ENCODE measurements at regions not wholly inside any gene's neighbourhood (a gene's known extent, or its start where the extent isn't known, plus 50 kb on each side); places are given as distances from the start of the nearest gene placed in this dataset.

DNA sequence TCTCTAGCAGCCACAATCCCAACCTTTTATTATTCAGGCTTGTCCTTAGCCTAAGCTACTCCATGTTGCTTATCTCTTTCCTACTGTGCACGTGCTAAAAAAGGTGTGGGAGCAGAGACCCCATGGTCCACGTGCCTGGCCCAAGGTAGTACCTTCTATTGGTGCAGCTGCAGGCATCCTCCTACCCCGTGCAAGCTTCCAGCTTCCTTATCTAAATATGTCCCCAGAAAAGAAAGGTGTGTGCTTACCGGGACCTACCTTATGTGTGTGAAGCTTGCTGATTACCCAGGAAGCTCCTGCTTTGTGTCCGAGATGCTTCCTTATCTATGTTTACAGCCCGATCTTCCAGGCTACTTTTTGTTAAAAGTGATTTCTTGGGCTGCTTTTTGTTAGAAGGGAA is 2382.4 kb downstream of the PCDH9 start:
- Histone ChIP-seq H3K4me1 (ENCODE audit: insufficient read depth, low read length, poor library complexity, severe bottlenecking) (no peaks in the 10 kb centered on the region), H3K9ac (ENCODE audit: low read depth, low read length, poor library complexity, severe bottlenecking) (no peak overlapping the region), H4K20me1 (ENCODE audit: insufficient read depth, low read length, poor library complexity, severe bottlenecking) (no peaks in the 10 kb centered on the region), H3K36me3 (ENCODE audit: insufficient read depth, low read length) (no peaks in the 10 kb centered on the region), H3K9me2 (replicated peaks; ENCODE audit: low read depth, low read length) (no peaks in the 10 kb centered on the region), H3K4me2 (ENCODE audit: low read depth, low read length, poor library complexity, severe bottlenecking) (no peak overlapping the region), H3K79me2 (ENCODE audit: insufficient read depth, low read length) (no peaks in the 10 kb centered on the region), H2AFZ (ENCODE audit: low read length) (no peak overlapping the region), H3K27me3 (ENCODE audit: insufficient read depth, low read length, poor library complexity, severe bottlenecking) (no peaks in the 10 kb centered on the region), H3K4me3 (ENCODE audit: low read length, poor library complexity, severe bottlenecking) (no peak overlapping the region), H3F3A (ENCODE audit: low read depth) (no peaks in the 10 kb centered on the region), H3K9me3 (ENCODE audit: insufficient read depth, low read depth, low read length) (no peaks in the 10 kb centered on the region)
- no peak for TF ChIP-seq EZH2phosphoT487 (IDR thresholded peaks at IDR 0.05; ENCODE audit: borderline replicate concordance)
- TF ChIP-seq, protein P1, sequence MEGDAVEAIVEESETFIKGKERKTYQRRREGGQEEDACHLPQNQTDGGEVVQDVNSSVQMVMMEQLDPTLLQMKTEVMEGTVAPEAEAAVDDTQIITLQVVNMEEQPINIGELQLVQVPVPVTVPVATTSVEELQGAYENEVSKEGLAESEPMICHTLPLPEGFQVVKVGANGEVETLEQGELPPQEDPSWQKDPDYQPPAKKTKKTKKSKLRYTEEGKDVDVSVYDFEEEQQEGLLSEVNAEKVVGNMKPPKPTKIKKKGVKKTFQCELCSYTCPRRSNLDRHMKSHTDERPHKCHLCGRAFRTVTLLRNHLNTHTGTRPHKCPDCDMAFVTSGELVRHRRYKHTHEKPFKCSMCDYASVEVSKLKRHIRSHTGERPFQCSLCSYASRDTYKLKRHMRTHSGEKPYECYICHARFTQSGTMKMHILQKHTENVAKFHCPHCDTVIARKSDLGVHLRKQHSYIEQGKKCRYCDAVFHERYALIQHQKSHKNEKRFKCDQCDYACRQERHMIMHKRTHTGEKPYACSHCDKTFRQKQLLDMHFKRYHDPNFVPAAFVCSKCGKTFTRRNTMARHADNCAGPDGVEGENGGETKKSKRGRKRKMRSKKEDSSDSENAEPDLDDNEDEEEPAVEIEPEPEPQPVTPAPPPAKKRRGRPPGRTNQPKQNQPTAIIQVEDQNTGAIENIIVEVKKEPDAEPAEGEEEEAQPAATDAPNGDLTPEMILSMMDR (conservative IDR thresholded peaks at IDR 0.05; ENCODE audit: low read length), result no peak

DNA sequence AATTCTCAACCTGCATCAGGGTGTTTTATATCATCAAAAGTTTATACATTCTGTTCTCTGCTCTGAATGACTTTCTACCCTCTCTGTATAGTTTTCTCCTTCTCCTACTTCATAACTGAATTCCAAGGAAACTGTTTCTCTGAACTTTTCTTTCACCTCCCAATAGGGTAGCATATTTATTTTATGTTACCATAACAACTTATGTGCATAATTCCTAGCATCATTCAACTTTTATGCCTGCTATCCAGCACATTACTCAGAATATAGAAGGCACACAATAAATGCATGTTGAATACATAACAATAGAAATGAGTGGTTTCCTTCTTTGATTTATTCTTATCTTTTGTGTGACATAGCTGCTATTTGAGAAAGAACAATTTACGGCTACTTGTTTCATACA is 2385.0 kb downstream of the PCDH9 start:
- Histone ChIP-seq H3K4me1 (ENCODE audit: insufficient read depth, low read length, poor library complexity, severe bottlenecking) (no peaks in the 10 kb centered on the region), H3F3A (ENCODE audit: low read depth) (no peaks in the 10 kb centered on the region), H3K9me2 (replicated peaks; ENCODE audit: low read depth, low read length) (no peaks in the 10 kb centered on the region), H2AFZ (ENCODE audit: low read length) (no peak overlapping the region), H3K9ac (ENCODE audit: low read depth, low read length, poor library complexity, severe bottlenecking) (no peak overlapping the region), H3K4me3 (ENCODE audit: low read length, poor library complexity, severe bottlenecking) (no peak overlapping the region), H3K79me2 (ENCODE audit: insufficient read depth, low read length) (no peaks in the 10 kb centered on the region), H3K4me2 (ENCODE audit: low read depth, low read length, poor library complexity, severe bottlenecking) (no peak overlapping the region), H3K27me3 (ENCODE audit: insufficient read depth, low read length, poor library complexity, severe bottlenecking) (no peaks in the 10 kb centered on the region), H3K9me3 (ENCODE audit: insufficient read depth, low read depth, low read length) (no peaks in the 10 kb centered on the region), H4K20me1 (ENCODE audit: insufficient read depth, low read length, poor library complexity, severe bottlenecking) (no peaks in the 10 kb centered on the region), H3K36me3 (ENCODE audit: insufficient read depth, low read length) (no peaks in the 10 kb centered on the region)
- TF ChIP-seq EZH2phosphoT487 (IDR thresholded peaks at IDR 0.05; ENCODE audit: borderline replicate concordance), result no peak
- TF ChIP-seq, protein P1 (conservative IDR thresholded peaks at IDR 0.05; ENCODE audit: low read length), result no peak

DNA sequence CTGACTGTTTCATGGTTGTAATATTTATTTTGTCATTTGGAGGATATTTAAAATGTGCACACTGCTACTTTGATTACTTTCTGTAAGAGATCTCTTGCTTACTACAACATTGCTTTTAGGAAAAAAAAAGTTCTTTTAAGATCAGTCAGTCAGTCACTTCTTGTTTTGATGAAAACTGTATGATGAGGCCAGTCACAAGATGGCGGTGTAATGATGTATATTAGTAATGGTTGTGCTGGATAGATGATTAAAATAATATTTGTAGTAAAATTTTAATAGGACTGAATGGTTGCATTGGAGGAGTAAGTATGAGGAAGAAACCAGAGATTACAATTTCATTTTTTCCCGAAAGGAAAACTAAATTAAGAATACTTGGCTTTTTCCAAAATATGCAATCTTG is 2411.1 kb downstream of the PCDH9 start:
- H3F3A ChIP-seq (ENCODE audit: low read depth), result no peaks in the 10 kb centered on the region
- H3K27me3 ChIP-seq (ENCODE audit: insufficient read depth, low read length, poor library complexity, severe bottlenecking), result no peaks in the 10 kb centered on the region
- no peak overlapping the region for H2AFZ ChIP-seq (ENCODE audit: low read length)
- no peaks in the 10 kb centered on the region for H3K36me3 ChIP-seq (ENCODE audit: insufficient read depth, low read length)
- no peaks in the 10 kb centered on the region for H3K9me3 ChIP-seq (ENCODE audit: insufficient read depth, low read depth, low read length)
- no peaks in the 10 kb centered on the region for H3K9me2 ChIP-seq (replicated peaks; ENCODE audit: low read depth, low read length)
- TF ChIP-seq EZH2phosphoT487 (IDR thresholded peaks at IDR 0.05; ENCODE audit: borderline replicate concordance), result no peak
- TF ChIP-seq, protein P1 (conservative IDR thresholded peaks at IDR 0.05; ENCODE audit: low read length), result peak; percentile 33; the same call in 1 of the 2 replicates
- no peaks in the 10 kb centered on the region for H4K20me1 ChIP-seq (ENCODE audit: insufficient read depth, low read length, poor library complexity, severe bottlenecking)
- no peaks in the 10 kb centered on the region for H3K4me1 ChIP-seq (ENCODE audit: insufficient read depth, low read length, poor library complexity, severe bottlenecking)
- H3K4me3 ChIP-seq (ENCODE audit: low read length, poor library complexity, severe bottlenecking), result no peak overlapping the region
- H3K79me2 ChIP-seq (ENCODE audit: insufficient read depth, low read length), result no peaks in the 10 kb centered on the region
- H3K9ac ChIP-seq (ENCODE audit: low read depth, low read length, poor library complexity, severe bottlenecking), result no peak overlapping the region
- no peak overlapping the region for H3K4me2 ChIP-seq (ENCODE audit: low read depth, low read length, poor library complexity, severe bottlenecking)

Data from Loucy (cell line).